ENCODE measurements at regions not wholly inside any gene's neighbourhood (a gene's known extent, or its start where the extent isn't known, plus 50 kb on each side); places are given as distances from the start of the nearest gene placed in this dataset.

- TF ChIP-seq CTCF (IDR thresholded peaks at IDR 0.05) (no peak), POLR2A (IDR thresholded peaks at IDR 0.05) (no peak)
Measured at GRCh38 chr4:164441109-164441508, 312.8 kb upstream of the SMIM31 start.

Data from body of pancreas (tissue), 4 donors.